ENCODE measurements at regions not wholly inside any gene's neighbourhood (a gene's known extent, or its start where the extent isn't known, plus 50 kb on each side); places are given as distances from the start of the nearest gene placed in this dataset.

- TF ChIP-seq REST (IDR thresholded peaks at IDR 0.05), result no peak
- peak; percentile 43 for TF ChIP-seq ZBTB33 (IDR thresholded peaks at IDR 0.05)
- no peak for TF ChIP-seq GABPA (IDR thresholded peaks at IDR 0.05 in 1 of 2, conservative IDR thresholded peaks at IDR 0.05 in 1 of 2)
Observed at GRCh38 chr5:125582352-125582751, 835.9 kb upstream of the ZNF608 start (continued).

- no peak overlapping the region for H3K4me3 ChIP-seq (ENCODE audit: low read depth in 1 of 3, low read length in 3 of 3)
- no peak for DNase-seq (ENCODE audit: low spot score)
- no peaks in the 10 kb centered on the region for H3K9me3 ChIP-seq (ENCODE audit: control insufficient read depth in 4 of 4, low read length in 3 of 4)
- TF ChIP-seq FOXA1 (IDR thresholded peaks at IDR 0.05) (no peak), NR2F2 (IDR thresholded peaks at IDR 0.05) (no peak), TAF1 (conservative IDR thresholded peaks at IDR 0.05) (no peak), JUND (IDR thresholded peaks at IDR 0.05) (no peak)
- H3K9ac ChIP-seq (ENCODE audit: low read depth in 1 of 2, low read length in 2 of 2), result no peak overlapping the region
- H3K27me3 ChIP-seq (ENCODE audit: control insufficient read depth in 4 of 4, insufficient read depth in 4 of 4, low read length in 3 of 4), result no peaks in the 10 kb centered on the region
- H3K27ac ChIP-seq (ENCODE audit: low read depth in 1 of 2, low read length in 2 of 2), result peak overlapping the region in 1 of 2 donors; percentile 28
- no peaks in the 10 kb centered on the region for H3K36me3 ChIP-seq (ENCODE audit: control insufficient read depth in 4 of 4, insufficient read depth in 3 of 4, low read depth in 1 of 4, low read length in 3 of 4)
- H3K4me1 ChIP-seq (ENCODE audit: control insufficient read depth in 4 of 4, insufficient read depth in 4 of 4, low read length in 3 of 4), result peaks cover 0 to 18% (median 9%) of the 10 kb centered on the region in 4 donors
- 89% methylated on average over 11 of the region's 11 CpGs for WGBS
Observed at GRCh38 chr5:125583321-125584139, 837.1 kb upstream of the ZNF608 start.

- H3K4me3 ChIP-seq (ENCODE audit: low read depth in 1 of 3, low read length in 3 of 3), result no peak overlapping the region
- peak overlapping the region in 1 of 2 donors; percentile 28 for H3K27ac ChIP-seq (ENCODE audit: low read depth in 1 of 2, low read length in 2 of 2)
- TF ChIP-seq EGR1 (IDR thresholded peaks at IDR 0.05; ENCODE audit: low read depth in 2 of 2) (peak in 1 of 2 donors; percentile 15), NR2F2 (IDR thresholded peaks at IDR 0.05) (no peak), RAD21 (IDR thresholded peaks at IDR 0.05) (peak; percentile 15 to 30), HNF4A (conservative IDR thresholded peaks at IDR 0.05) (peak; percentile 37 to 57), SP1 (IDR thresholded peaks at IDR 0.05) (peak; percentile 13), GABPA (IDR thresholded peaks at IDR 0.05 in 1 of 2, conservative IDR thresholded peaks at IDR 0.05 in 1 of 2) (no peak), REST (IDR thresholded peaks at IDR 0.05) (peak; percentile 17), CTCF (IDR thresholded peaks at IDR 0.05; ENCODE audit: low read depth, low read length, missing input control) (no peak), JUND (IDR thresholded peaks at IDR 0.05) (peak in 1 of 2 donors; percentile 28), YY1 (IDR thresholded peaks at IDR 0.05) (peak; percentile 44), ATF3 (IDR thresholded peaks at IDR 0.05) (no peak), ZBTB33 (IDR thresholded peaks at IDR 0.05) (peak; percentile 27)
Observed at GRCh38 chr5:125584140-125584520, 837.7 kb upstream of the ZNF608 start.

More at GRCh38 chr5:125584140-125584520, 837.7 kb upstream of the ZNF608 start:
- Histone ChIP-seq H3K27me3 (ENCODE audit: control insufficient read depth in 4 of 4, insufficient read depth in 4 of 4, low read length in 3 of 4) (no peaks in the 10 kb centered on the region), H3K36me3 (ENCODE audit: control insufficient read depth in 4 of 4, insufficient read depth in 3 of 4, low read depth in 1 of 4, low read length in 3 of 4) (no peaks in the 10 kb centered on the region), H3K9me3 (ENCODE audit: control insufficient read depth in 4 of 4, low read length in 3 of 4) (no peaks in the 10 kb centered on the region), H3K9ac (ENCODE audit: low read depth in 1 of 2, low read length in 2 of 2) (no peak overlapping the region), H3K4me1 (ENCODE audit: control insufficient read depth in 4 of 4, insufficient read depth in 4 of 4, low read length in 3 of 4) (peaks cover 0 to 18% (median 9%) of the 10 kb centered on the region in 4 donors)
- 29% methylated on average over 3 of the region's 3 CpGs for WGBS
- DNase-seq (ENCODE audit: low spot score), result no peak

All from liver (tissue), 8 donors.